ENCODE measurements at regions not wholly inside any gene's neighbourhood (a gene's known extent, or its start where the extent isn't known, plus 50 kb on each side); places are given as distances from the start of the nearest gene placed in this dataset.

DNA sequence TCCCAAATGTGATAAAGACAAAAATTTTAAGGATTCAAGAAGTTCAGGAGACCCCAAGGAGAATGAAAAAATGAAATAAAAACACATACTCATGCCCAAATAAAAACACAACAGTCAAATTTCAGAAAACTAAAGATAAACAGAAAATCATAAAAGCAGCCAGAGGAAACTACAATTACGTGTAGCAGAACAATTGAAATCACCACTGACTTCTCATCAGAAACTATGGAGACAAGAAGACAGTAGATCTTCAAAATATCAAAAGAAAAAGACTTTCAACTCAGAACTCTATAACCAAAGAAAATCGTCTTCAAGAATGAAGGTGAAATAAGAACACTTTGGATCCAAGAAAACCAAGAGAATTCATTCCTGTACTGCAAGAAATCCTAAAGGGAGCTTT is 54.9 kb downstream of the DIO3 start:
- TF ChIP-seq EZH2 (IDR thresholded peaks at IDR 0.05; ENCODE audit: borderline replicate concordance, low read depth, low read length, severe bottlenecking): no peak
- TF ChIP-seq, protein P1, sequence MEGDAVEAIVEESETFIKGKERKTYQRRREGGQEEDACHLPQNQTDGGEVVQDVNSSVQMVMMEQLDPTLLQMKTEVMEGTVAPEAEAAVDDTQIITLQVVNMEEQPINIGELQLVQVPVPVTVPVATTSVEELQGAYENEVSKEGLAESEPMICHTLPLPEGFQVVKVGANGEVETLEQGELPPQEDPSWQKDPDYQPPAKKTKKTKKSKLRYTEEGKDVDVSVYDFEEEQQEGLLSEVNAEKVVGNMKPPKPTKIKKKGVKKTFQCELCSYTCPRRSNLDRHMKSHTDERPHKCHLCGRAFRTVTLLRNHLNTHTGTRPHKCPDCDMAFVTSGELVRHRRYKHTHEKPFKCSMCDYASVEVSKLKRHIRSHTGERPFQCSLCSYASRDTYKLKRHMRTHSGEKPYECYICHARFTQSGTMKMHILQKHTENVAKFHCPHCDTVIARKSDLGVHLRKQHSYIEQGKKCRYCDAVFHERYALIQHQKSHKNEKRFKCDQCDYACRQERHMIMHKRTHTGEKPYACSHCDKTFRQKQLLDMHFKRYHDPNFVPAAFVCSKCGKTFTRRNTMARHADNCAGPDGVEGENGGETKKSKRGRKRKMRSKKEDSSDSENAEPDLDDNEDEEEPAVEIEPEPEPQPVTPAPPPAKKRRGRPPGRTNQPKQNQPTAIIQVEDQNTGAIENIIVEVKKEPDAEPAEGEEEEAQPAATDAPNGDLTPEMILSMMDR (IDR thresholded peaks at IDR 0.05; ENCODE audit: borderline replicate concordance, extremely low read depth, low read length, poor library complexity, severe bottlenecking): no peak
- Histone ChIP-seq H4K20me1 (ENCODE audit: insufficient read depth, low read length) (no peaks in the 10 kb centered on the region), H2AFZ (ENCODE audit: low read depth, low read length) (no peak overlapping the region), H3K4me3 (ENCODE audit: low read depth in 1 of 2, low read length in 2 of 2) (no peak overlapping the region), H3K27me3 (ENCODE audit: insufficient read depth, low read length, poor library complexity) (peaks cover 31% of the 10 kb centered on the region), H3K36me3 (ENCODE audit: insufficient read depth, low read length) (no peaks in the 10 kb centered on the region), H3K27ac (ENCODE audit: low read length) (no peak overlapping the region), H3K9ac (ENCODE audit: low read depth, low read length) (no peak overlapping the region), H3K4me2 (ENCODE audit: insufficient read depth, low read length) (no peak overlapping the region), H3K79me2 (ENCODE audit: insufficient read depth, low read length) (no peaks in the 10 kb centered on the region), H3K9me3 (ENCODE audit: insufficient read depth, low read length, severe bottlenecking) (no peaks in the 10 kb centered on the region), H3K4me1 (ENCODE audit: insufficient read depth, low read length) (no peaks in the 10 kb centered on the region)
- ATAC-seq (ENCODE audit: insufficient read depth, low read depth) (no peak), DNase-seq (no peak)

GRCh38 chr14:101619484-101619883 is 58.2 kb downstream of the DIO3 start:
- Histone ChIP-seq H3K9me3 (ENCODE audit: insufficient read depth, low read length, severe bottlenecking) (no peaks in the 10 kb centered on the region), H3K9ac (ENCODE audit: low read depth, low read length) (no peak overlapping the region), H3K4me3 (ENCODE audit: low read depth in 1 of 2, low read length in 2 of 2) (no peak overlapping the region), H3K27me3 (ENCODE audit: insufficient read depth, low read length, poor library complexity) (peaks cover 14% of the 10 kb centered on the region), H4K20me1 (ENCODE audit: insufficient read depth, low read length) (peaks cover 6% of the 10 kb centered on the region; the same call in 1 of the 2 replicates), H3K4me2 (ENCODE audit: insufficient read depth, low read length) (no peak overlapping the region), H3K36me3 (ENCODE audit: insufficient read depth, low read length) (no peaks in the 10 kb centered on the region), H3K27ac (ENCODE audit: low read length) (no peak overlapping the region), H2AFZ (ENCODE audit: low read depth, low read length) (no peak overlapping the region), H3K79me2 (ENCODE audit: insufficient read depth, low read length) (no peaks in the 10 kb centered on the region), H3K4me1 (ENCODE audit: insufficient read depth, low read length) (no peaks in the 10 kb centered on the region)
- ATAC-seq (ENCODE audit: insufficient read depth, low read depth) (no peak), DNase-seq (no peak)
- no peak for TF ChIP-seq EZH2 (IDR thresholded peaks at IDR 0.05; ENCODE audit: borderline replicate concordance, low read depth, low read length, severe bottlenecking)
- TF ChIP-seq, protein P1 (IDR thresholded peaks at IDR 0.05; ENCODE audit: borderline replicate concordance, extremely low read depth, low read length, poor library complexity, severe bottlenecking): no peak

GRCh38 chr14:101620031-101620788 is 58.9 kb downstream of the DIO3 start:
- Histone ChIP-seq H3K79me2 (ENCODE audit: insufficient read depth, low read length) (no peaks in the 10 kb centered on the region), H3K9ac (ENCODE audit: low read depth, low read length) (no peak overlapping the region), H3K36me3 (ENCODE audit: insufficient read depth, low read length) (no peaks in the 10 kb centered on the region), H3K27ac (ENCODE audit: low read length) (no peak overlapping the region), H3K9me3 (ENCODE audit: insufficient read depth, low read length, severe bottlenecking) (no peaks in the 10 kb centered on the region), H3K27me3 (ENCODE audit: insufficient read depth, low read length, poor library complexity) (peaks cover 9% of the 10 kb centered on the region), H3K4me1 (ENCODE audit: insufficient read depth, low read length) (no peaks in the 10 kb centered on the region), H2AFZ (ENCODE audit: low read depth, low read length) (no peak overlapping the region), H4K20me1 (ENCODE audit: insufficient read depth, low read length) (peaks cover 6% of the 10 kb centered on the region; the same call in 1 of the 2 replicates), H3K4me2 (ENCODE audit: insufficient read depth, low read length) (no peak overlapping the region), H3K4me3 (ENCODE audit: low read depth in 1 of 2, low read length in 2 of 2) (no peak overlapping the region)
- DNase-seq (no peak), ATAC-seq (ENCODE audit: insufficient read depth, low read depth) (no peak)
- TF ChIP-seq, protein P1 (IDR thresholded peaks at IDR 0.05; ENCODE audit: borderline replicate concordance, extremely low read depth, low read length, poor library complexity, severe bottlenecking): no peak
- no peak for TF ChIP-seq EZH2 (IDR thresholded peaks at IDR 0.05; ENCODE audit: borderline replicate concordance, low read depth, low read length, severe bottlenecking)

Data from DND-41 (cell line).